ENCODE measurements at regions not wholly inside any gene's neighbourhood (a gene's known extent, or its start where the extent isn't known, plus 50 kb on each side); places are given as distances from the start of the nearest gene placed in this dataset.

- intact Hi-C loops (cut with DNase I) = no loop called here
- Histone ChIP-seq H3K9me3 (ENCODE audit: control insufficient read depth in 2 of 3, insufficient read depth in 1 of 3, low read length in 3 of 3) (no peaks in the 10 kb centered on the region), H3K9ac (ENCODE audit: low read length in 3 of 3) (no peak overlapping the region), H3K27ac (ENCODE audit: low read depth in 2 of 2, low read length in 2 of 2) (no peak overlapping the region), H3K4me3 (ENCODE audit: low read length in 3 of 3) (no peak overlapping the region), H3K4me1 (ENCODE audit: control insufficient read depth in 2 of 3, insufficient read depth in 2 of 3, low read depth in 1 of 3, low read length in 3 of 3) (peaks cover 0 to 6% (median 0%) of the 10 kb centered on the region in 3 donors), H3K27me3 (ENCODE audit: control insufficient read depth, insufficient read depth, low read length) (no peaks in the 10 kb centered on the region), H3K36me3 (ENCODE audit: control insufficient read depth in 2 of 3, insufficient read depth in 3 of 3, low read length in 3 of 3) (no peaks in the 10 kb centered on the region)
- TF ChIP-seq CTCF (IDR thresholded peaks at IDR 0.05; ENCODE audit: borderline replicate concordance, extremely low read depth, insufficient read depth) = no peak
- FAIRE-seq (no peak), DNase-seq (peak in 1 of 5 donors; percentile 11)
These were observed 57.4 kb upstream of the LAPTM4A start for GRCh38 chr2:20108655-20109396.

- intact Hi-C loops (cut with DNase I) = no loop called here
- TF ChIP-seq CTCF (IDR thresholded peaks at IDR 0.05; ENCODE audit: borderline replicate concordance, extremely low read depth, insufficient read depth) = no peak
- FAIRE-seq (no peak), DNase-seq (peak in 1 of 5 donors; percentile 11)
- Histone ChIP-seq H3K9me3 (ENCODE audit: control insufficient read depth in 2 of 3, insufficient read depth in 1 of 3, low read length in 3 of 3) (no peaks in the 10 kb centered on the region), H3K36me3 (ENCODE audit: control insufficient read depth in 2 of 3, insufficient read depth in 3 of 3, low read length in 3 of 3) (no peaks in the 10 kb centered on the region), H3K27ac (ENCODE audit: low read depth in 2 of 2, low read length in 2 of 2) (no peak overlapping the region), H3K27me3 (ENCODE audit: control insufficient read depth, insufficient read depth, low read length) (no peaks in the 10 kb centered on the region), H3K4me3 (ENCODE audit: low read length in 3 of 3) (no peak overlapping the region), H3K4me1 (ENCODE audit: control insufficient read depth in 2 of 3, insufficient read depth in 2 of 3, low read depth in 1 of 3, low read length in 3 of 3) (peaks cover 0 to 6% (median 0%) of the 10 kb centered on the region in 3 donors), H3K9ac (ENCODE audit: low read length in 3 of 3) (no peak overlapping the region)
These were observed 56.3 kb upstream of the LAPTM4A start for GRCh38 chr2:20107776-20108175.

DNA sequence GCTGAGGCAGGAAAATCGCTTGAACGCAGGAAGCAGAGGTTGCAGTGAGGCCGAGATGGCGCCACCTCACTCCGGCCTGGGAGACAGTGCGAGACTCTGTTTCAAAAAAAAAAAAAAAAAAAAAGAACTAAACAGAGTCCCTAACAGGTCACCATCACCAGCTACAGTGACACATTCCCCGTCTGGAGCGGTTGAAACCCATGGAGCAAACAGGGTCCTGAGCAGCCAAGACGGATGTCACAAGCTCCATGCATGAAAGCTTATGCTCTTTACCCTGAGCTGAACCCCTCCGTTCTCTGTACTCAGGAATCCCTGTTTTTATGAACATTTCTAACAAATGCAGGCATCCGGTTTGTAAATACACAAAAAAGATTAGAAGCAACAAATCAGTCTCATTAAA is 55.9 kb upstream of the LAPTM4A start:
- Histone ChIP-seq H3K36me3 (ENCODE audit: control insufficient read depth in 2 of 3, insufficient read depth in 3 of 3, low read length in 3 of 3) (no peaks in the 10 kb centered on the region), H3K4me3 (ENCODE audit: low read length in 3 of 3) (no peak overlapping the region)
- intact Hi-C loops (cut with DNase I) = no loop called here

More for the DNA sequence above, 55.9 kb upstream of the LAPTM4A start:
- peaks cover 0 to 3% (median 0%) of the 10 kb centered on the region in 3 donors for H3K9me3 ChIP-seq (ENCODE audit: control insufficient read depth in 2 of 3, insufficient read depth in 1 of 3, low read length in 3 of 3)
- TF ChIP-seq CTCF (IDR thresholded peaks at IDR 0.05; ENCODE audit: borderline replicate concordance, extremely low read depth, insufficient read depth) = no peak
- peak in 2 of 5 donors; percentile 36 to 44 for DNase-seq
- no peaks in the 10 kb centered on the region for H3K27me3 ChIP-seq (ENCODE audit: control insufficient read depth, insufficient read depth, low read length)
- H3K9ac ChIP-seq (ENCODE audit: low read length in 3 of 3) = no peak overlapping the region
- no peak overlapping the region for H3K27ac ChIP-seq (ENCODE audit: low read depth in 2 of 2, low read length in 2 of 2)
- peaks cover 0 to 6% (median 0%) of the 10 kb centered on the region in 3 donors for H3K4me1 ChIP-seq (ENCODE audit: control insufficient read depth in 2 of 3, insufficient read depth in 2 of 3, low read depth in 1 of 3, low read length in 3 of 3)
- FAIRE-seq = no peak

Measured in kidney (tissue), 13 donors.